ENCODE measurements at regions not wholly inside any gene's neighbourhood (a gene's known extent, or its start where the extent isn't known, plus 50 kb on each side); places are given as distances from the start of the nearest gene placed in this dataset.
"Not testable (repeated sequence)": the region's sequence is repeated elsewhere in the genome, so short reads cannot be mapped to it uniquely, and the experiment has no call there.

GRCh38 chr20:64327223-64327549 is 71.6 kb downstream of the PCMTD2 start:
- H3K4me1 Mint-ChIP-seq, ATAC-seq, H3K9me3 Mint-ChIP-seq, H3K4me3 Mint-ChIP-seq, H3K27ac Mint-ChIP-seq, H3K36me3 Mint-ChIP-seq: not testable (repeated sequence)
- peaks cover 66% of the 10 kb centered on the region for H3K27me3 Mint-ChIP-seq

- H3K4me1 Mint-ChIP-seq, H3K4me3 Mint-ChIP-seq, H3K27ac Mint-ChIP-seq, H3K36me3 Mint-ChIP-seq, H3K9me3 Mint-ChIP-seq: not testable (repeated sequence)
- peaks cover 66% of the 10 kb centered on the region for H3K27me3 Mint-ChIP-seq
- peak; percentile 48 for ATAC-seq
Measured at GRCh38 chr20:64327550-64328317, 72.2 kb downstream of the PCMTD2 start.

- peaks cover 67% of the 10 kb centered on the region for H3K27me3 Mint-ChIP-seq
- not testable (repeated sequence) for H3K4me1 Mint-ChIP-seq, H3K27ac Mint-ChIP-seq
Measured at GRCh38 chr20:64328595-64329250, 73.2 kb downstream of the PCMTD2 start.

GRCh38 chr20:64332627-64333026 is 77.1 kb downstream of the PCMTD2 start:
- ATAC-seq, H3K4me1 Mint-ChIP-seq, H3K4me3 Mint-ChIP-seq, H3K36me3 Mint-ChIP-seq, H3K27ac Mint-ChIP-seq: not testable (repeated sequence)
- H3K27me3 Mint-ChIP-seq: peaks cover 53% of the 10 kb centered on the region
- H3K9me3 Mint-ChIP-seq: peaks cover 14% of the 10 kb centered on the region

More at GRCh38 chr20:64328595-64329250, 73.2 kb downstream of the PCMTD2 start:
- not testable (repeated sequence) for ATAC-seq, H3K36me3 Mint-ChIP-seq, H3K4me3 Mint-ChIP-seq
- peaks cover 12% of the 10 kb centered on the region for H3K9me3 Mint-ChIP-seq
